H7 (cell line): ENCODE measurements at regions not wholly inside any gene's neighbourhood (a gene's known extent, or its start where the extent isn't known, plus 50 kb on each side); places are given as distances from the start of the nearest gene placed in this dataset.
"Not testable (repeated sequence)": the region's sequence is repeated elsewhere in the genome, so short reads cannot be mapped to it uniquely, and the experiment has no call there.

ENCODE experiments used
- DNase-seq: peaks from one replicate; pipeline ENCODE4 v3.0.0; 2012
- H3K27me3 ChIP-seq: 2 replicates; pipeline ENCODE4 v1.6.0; 2011; ENCODE audit warnings: mild to moderate bottlenecking, low read length; ENCODE audit not compliant: control insufficient read depth, insufficient read depth
- H3K36me3 ChIP-seq: replicated peaks from 2 replicates; pipeline ENCODE4 v1.5.1; 2011; ENCODE audit warnings: low read length; ENCODE audit not compliant: control insufficient read depth, insufficient read depth
- H3K4me3 ChIP-seq: 2 replicates; pipeline ENCODE4 v1.5.1; 2011; ENCODE audit warnings: low read depth, mild to moderate bottlenecking, control low read depth, low read length, moderate library complexity; ENCODE audit not compliant: insufficient read depth

DNA sequence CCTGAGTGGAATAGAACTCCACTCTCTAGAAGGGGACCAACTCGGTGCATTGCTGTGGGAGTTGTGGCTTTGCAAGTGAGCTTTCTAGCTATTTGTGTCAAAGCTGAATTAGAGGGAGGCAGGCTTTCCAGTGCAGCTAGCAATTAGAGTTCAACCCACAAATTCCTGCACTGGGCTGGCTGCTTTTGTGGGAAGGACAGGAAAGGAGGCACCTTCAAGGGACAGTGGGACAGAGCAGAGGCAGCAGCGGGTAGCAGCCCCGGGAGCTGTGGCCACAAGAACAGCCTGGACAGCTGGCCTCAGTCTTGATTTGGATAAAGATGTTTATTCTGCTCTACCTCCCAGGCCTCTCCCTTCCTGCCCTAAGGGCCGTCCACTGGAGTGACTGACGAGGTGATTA is 83.7 kb upstream of the SLIT3 start:
- H3K27me3 ChIP-seq: no peaks in the 10 kb centered on the region
- no peaks in the 10 kb centered on the region for H3K36me3 ChIP-seq
- H3K4me3 ChIP-seq: no peak overlapping the region
- DNase-seq: no peak

DNA sequence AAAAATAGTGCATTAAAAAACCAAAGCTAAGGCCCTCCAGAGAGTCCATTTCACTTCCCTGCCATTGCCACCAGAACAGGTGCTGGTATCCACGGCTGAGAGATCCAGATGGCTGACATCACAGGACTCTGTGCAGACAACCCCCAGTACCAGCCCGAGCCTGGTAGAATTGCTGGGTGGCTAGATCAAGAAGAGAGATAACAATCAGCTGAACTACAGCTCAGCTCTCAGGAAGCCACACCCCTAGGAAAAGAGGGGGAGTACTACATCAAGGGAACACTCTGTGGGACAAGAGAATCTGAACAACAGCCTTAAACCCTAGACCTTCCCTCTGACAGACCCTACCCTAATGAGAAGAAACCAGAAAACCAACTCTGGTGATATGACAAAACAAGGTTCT is 73.8 kb upstream of the SLIT3 start:
- Histone ChIP-seq H3K36me3 (no peaks in the 10 kb centered on the region), H3K4me3 (no peak overlapping the region), H3K27me3 (no peaks in the 10 kb centered on the region)
- DNase-seq: no peak

DNA sequence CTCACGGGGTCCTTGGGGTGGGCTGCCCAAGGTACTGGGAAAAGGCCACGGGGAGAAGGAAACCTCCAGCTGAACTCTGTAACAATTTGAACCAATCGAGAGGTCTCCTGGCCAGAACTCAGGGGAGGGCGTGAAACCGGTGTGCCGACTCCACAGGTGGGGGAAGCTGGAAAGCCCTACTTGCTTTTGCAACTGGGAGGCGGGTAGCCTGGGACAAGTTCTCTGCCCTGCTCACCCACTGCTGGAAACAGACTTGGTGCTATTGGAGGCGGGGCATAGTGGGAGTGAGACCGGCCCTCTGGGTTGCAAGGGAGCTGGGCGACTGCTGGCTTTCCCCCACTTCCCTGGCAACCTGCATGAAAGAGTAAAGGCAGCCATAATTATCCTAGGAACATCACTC is 73.2 kb upstream of the SLIT3 start:
- H3K36me3 ChIP-seq: no peaks in the 10 kb centered on the region
- no peak for DNase-seq
- H3K4me3 ChIP-seq: no peak overlapping the region
- H3K27me3 ChIP-seq: no peaks in the 10 kb centered on the region

DNA sequence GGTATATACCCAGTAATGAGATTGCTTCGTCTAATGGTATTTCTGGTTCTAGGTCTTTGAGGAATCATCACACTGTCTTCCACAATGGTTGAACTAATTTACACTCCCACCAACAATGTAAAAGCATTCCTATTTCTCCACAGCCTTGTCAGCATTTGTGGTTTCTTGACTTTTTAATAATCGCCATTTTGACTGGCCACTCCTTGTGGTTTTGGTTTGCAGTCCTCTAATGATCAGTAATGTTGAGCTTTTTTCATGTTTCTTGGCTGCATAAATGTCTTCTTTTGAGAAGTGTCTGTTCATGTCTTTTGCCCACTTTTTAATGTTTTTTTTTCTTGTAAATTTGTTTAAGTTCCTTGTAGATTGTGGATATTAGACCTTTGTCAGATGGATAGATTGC is 70.9 kb upstream of the SLIT3 start:
- H3K36me3 ChIP-seq: not testable (repeated sequence)

DNA sequence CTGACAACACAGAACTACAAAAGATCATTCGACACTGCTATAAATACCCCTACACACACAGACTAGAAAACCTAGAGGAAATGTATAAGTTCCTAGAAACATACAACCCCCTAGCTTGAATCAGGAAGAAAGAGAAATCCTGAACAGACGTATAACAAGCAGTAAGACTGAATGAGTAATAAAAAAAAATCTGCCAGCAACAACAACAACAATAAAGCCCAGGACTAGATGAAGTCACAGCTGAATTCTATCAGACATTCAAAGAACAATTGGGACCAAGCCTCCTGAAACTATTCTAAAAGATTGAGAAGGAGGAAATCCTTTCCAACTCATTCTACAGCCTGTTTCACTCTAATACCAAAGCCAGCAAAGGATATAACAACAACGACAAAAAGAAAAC is 68.2 kb upstream of the SLIT3 start:
- H3K27me3 ChIP-seq: no peaks in the 10 kb centered on the region
- no peak for DNase-seq

More for the DNA sequence above, 70.9 kb upstream of the SLIT3 start:
- not testable (repeated sequence) for H3K4me3 ChIP-seq, DNase-seq, H3K27me3 ChIP-seq

DNA sequence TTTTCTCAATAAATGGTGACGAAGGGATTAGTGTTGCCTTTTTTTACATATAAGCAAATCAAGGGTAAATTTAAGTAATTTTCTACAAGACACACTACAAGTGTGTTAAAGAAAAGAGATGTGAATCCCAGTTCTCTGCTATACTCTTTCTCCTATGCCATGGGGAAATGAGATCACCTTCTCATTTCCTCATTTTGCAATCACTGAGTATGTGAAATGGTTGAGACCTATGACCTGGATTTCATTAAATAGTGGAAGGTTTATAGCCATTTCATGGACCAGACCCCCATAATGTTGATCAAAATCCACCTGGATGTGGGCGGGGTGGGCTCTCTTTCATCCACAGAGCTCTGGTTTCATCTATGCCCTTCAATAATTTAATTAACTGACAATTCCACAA is 66.9 kb upstream of the SLIT3 start:
- Histone ChIP-seq H3K36me3 (no peaks in the 10 kb centered on the region), H3K4me3 (no peak overlapping the region), H3K27me3 (no peaks in the 10 kb centered on the region)
- no peak for DNase-seq

More for the DNA sequence above, 68.2 kb upstream of the SLIT3 start:
- Histone ChIP-seq H3K4me3 (no peak overlapping the region), H3K36me3 (no peaks in the 10 kb centered on the region)

DNA sequence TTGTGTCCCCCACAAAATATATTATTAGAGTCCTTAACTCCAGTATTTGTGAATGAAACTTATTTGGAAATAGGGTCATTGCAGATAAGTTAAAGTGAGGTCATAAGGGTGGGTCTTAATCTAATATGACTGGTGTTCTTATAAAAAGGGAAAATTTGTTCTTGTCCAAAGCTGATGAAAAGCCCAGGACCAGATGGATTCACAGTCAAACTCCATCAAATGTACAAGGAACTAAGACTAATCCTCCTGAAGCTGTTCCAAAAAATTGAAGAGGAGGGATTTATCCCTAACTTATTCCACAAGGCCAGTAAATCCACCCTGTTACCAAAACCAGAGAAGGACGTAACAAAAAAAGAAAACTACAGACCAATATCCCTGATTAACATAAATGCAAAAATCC is 56.4 kb upstream of the SLIT3 start:
- DNase-seq: no peak
- no peak overlapping the region for H3K4me3 ChIP-seq
- no peaks in the 10 kb centered on the region for H3K36me3 ChIP-seq
- no peaks in the 10 kb centered on the region for H3K27me3 ChIP-seq

DNA sequence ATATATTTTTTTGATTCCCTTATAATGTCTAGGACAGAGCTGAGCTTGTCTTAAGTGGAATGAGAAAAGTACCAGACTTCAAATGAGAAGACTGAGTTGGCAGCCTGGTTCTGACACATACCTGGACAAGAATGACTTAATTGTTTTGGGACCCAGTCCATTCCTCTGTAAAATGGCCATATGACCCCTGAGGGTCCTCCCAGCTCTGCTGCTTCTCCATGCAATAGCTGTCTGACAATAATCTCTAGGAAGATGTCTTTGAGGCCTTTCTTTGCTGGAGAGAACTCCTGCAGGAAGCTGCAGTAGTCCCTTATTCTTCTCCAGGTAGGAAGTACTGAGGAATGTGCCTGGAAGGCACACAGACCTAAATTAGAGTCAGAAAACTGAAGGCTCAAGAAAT is 55.9 kb upstream of the SLIT3 start:
- DNase-seq: no peak
- no peaks in the 10 kb centered on the region for H3K27me3 ChIP-seq
- no peaks in the 10 kb centered on the region for H3K36me3 ChIP-seq
- H3K4me3 ChIP-seq: no peak overlapping the region

DNA sequence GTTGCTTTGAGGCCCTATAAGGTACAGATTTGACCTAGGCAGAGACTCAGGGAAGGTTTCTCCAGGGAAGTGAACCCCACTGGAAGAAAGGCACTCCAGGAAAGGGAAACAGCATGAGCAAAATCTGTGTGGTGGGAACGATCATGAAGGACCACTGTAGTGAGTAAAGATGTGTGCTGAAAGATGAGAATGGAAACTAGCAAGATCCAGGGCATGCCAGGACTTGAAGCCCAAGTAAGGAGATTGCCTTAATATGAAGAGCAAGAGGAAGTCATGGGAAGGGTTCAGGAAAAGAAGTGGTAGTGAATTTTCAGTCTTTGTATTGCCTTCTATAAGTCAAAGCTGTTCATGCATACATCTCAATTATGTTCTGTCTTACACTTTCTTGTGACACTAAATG is 55.2 kb upstream of the SLIT3 start:
- no peak overlapping the region for H3K4me3 ChIP-seq
- no peak for DNase-seq
- no peaks in the 10 kb centered on the region for H3K27me3 ChIP-seq
- no peaks in the 10 kb centered on the region for H3K36me3 ChIP-seq

DNA sequence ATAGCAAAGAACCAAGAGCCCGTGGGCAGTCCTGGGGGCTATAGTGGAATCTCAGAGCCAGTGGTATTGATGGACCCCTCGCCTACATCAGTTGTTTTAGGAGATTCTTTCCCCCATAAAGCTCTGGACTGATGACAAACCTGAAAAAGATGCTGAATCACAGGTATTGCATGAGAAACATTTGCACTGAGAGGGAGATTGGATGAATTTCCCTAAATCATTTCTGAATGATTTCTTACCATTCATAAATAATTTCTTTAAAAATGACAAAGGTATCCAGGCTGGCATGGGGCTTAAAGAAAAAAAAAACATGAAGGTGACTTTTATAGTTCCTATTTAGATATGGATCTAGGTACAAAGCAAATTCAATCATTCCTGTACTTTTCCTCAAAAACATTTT is 54.0 kb upstream of the SLIT3 start:
- Histone ChIP-seq H3K36me3 (no peaks in the 10 kb centered on the region), H3K4me3 (no peak overlapping the region), H3K27me3 (no peaks in the 10 kb centered on the region)
- no peak for DNase-seq

DNA sequence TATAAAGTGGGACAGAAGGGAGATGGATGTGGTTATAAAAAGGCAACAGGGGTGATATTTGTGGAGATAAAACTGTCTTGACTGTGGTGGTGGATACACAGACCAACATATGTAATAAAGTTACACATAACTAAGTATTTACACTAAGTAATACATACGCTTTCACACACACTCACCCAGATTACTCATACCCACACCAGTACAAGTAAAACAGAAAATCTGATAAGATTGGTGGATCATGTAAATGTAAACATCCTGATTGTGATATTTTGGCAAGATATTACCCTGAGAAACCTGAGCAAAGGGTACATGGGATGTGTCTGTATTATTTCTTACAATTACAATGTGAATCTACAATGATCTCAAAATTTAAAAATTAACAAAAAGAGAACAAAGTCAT is 53.3 kb upstream of the SLIT3 start:
- no peaks in the 10 kb centered on the region for H3K27me3 ChIP-seq
- no peaks in the 10 kb centered on the region for H3K36me3 ChIP-seq
- H3K4me3 ChIP-seq: no peak overlapping the region
- no peak for DNase-seq

DNA sequence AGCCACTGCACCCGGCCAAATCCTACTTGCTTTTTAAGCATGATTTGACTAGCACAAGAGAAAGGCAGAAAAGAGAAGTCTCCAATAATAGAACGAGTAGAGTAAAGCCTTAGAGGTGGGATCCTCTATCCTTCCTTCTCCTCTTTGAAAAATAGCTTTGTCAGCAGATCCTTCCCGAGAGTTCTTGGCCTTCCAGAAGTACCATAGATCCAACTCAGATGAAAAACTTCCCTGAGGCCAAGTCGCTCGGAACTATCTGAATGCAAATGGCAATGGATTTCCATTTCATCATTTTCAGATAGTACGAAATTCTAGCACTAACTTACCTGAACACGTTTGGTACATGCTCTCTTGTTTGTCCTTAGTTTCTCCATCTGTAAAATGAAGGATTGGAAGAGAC is 52.0 kb upstream of the SLIT3 start:
- Histone ChIP-seq H3K27me3 (no peaks in the 10 kb centered on the region), H3K36me3 (no peaks in the 10 kb centered on the region), H3K4me3 (no peak overlapping the region)
- DNase-seq: no peak

DNA sequence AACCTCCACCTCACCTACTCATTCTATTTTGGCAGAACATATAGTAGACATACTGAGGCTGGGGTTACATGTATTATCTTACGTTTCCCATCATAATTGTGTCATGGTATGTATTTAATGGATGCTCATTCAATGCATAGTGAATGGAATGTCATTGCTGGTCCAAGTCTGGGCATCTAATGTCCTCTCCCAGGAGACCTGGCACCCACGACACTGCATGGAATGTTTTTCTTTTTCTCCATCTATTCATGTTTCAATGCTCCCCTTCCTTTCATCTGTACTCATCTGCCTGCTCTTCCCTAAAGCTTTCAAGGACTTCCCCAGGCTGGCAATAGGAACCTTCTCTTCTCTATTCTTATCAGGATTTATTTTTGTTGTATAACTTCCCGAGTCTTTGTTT is 50.8 kb upstream of the SLIT3 start:
- no peak for DNase-seq
- Histone ChIP-seq H3K4me3 (no peak overlapping the region), H3K36me3 (no peaks in the 10 kb centered on the region), H3K27me3 (no peaks in the 10 kb centered on the region)

DNA sequence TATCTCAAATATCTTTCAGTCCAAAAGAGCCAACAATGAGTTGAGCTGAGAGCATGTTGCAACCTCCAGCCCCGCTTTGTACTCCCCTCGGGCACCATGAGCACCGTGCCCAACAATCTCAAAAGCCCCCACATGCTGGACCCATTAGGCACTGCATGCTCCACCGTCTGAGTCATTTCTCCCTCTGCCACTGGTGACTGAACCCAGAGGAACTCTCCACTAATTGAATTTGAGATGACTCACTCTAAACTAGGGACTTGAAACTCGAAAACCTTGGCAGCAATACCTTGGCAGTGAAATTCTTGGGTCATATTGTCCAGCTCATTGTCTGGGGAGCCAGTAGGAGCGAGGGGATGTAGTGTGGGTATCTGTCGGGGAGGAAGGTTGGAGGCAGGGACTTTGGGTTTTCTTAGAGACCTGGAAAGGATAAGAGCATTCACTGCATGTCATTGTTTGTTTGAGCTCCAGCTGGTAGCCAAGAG is 49.9 kb upstream of the SLIT3 start:
- DNase-seq: no peak
- Histone ChIP-seq H3K4me3 (no peak overlapping the region), H3K27me3 (no peaks in the 10 kb centered on the region), H3K36me3 (no peaks in the 10 kb centered on the region)
